ENCODE measurements at regions not wholly inside any gene's neighbourhood (a gene's known extent, or its start where the extent isn't known, plus 50 kb on each side); places are given as distances from the start of the nearest gene placed in this dataset.

GRCh38 chr18:77894060-77894459, 644.4 kb downstream of the GALR1 start:
- TF ChIP-seq POLR2A (IDR thresholded peaks at IDR 0.05): no peak
- no peak for TF ChIP-seq CTCF (IDR thresholded peaks at IDR 0.05)
